ENCODE measurements at regions not wholly inside any gene's neighbourhood (a gene's known extent, or its start where the extent isn't known, plus 50 kb on each side); places are given as distances from the start of the nearest gene placed in this dataset.

GRCh38 chr12:67590149-67590790, 58.3 kb upstream of the DYRK2 start:
- no peak for DNase-seq (ENCODE audit: low read depth)

GRCh38 chr12:67592228-67593011, 56.1 kb upstream of the DYRK2 start:
- peak; percentile 45 for DNase-seq (ENCODE audit: low read depth)

GRCh38 chr12:67593041-67593440, 55.5 kb upstream of the DYRK2 start:
- DNase-seq (ENCODE audit: low read depth), result peak; percentile 7

GRCh38 chr12:67593461-67594330, 54.8 kb upstream of the DYRK2 start:
- DNase-seq (ENCODE audit: low read depth), result no peak

- no peak for DNase-seq (ENCODE audit: low read depth)
These were observed 53.7 kb upstream of the DYRK2 start for GRCh38 chr12:67594888-67595287.

- DNase-seq (ENCODE audit: low read depth), result no peak
These were observed 53.2 kb upstream of the DYRK2 start for GRCh38 chr12:67595365-67595764.

- no peak for DNase-seq (ENCODE audit: low read depth)
These were observed 49.9 kb upstream of the DYRK2 start for GRCh38 chr12:67598598-67598997.

All from stromal cell of bone marrow (primary cell).